DLD1 (cell line): ENCODE measurements at regions not wholly inside any gene's neighbourhood (a gene's known extent, or its start where the extent isn't known, plus 50 kb on each side); places are given as distances from the start of the nearest gene placed in this dataset.
"Not testable (repeated sequence)": the region's sequence is repeated elsewhere in the genome, so short reads cannot be mapped to it uniquely, and the experiment has no call there.

Experiments
- in situ Hi-C: cut with HindIII; loops from 2 replicates; pipeline ENCODE4 v1.10.0; 2017; ENCODE audit warnings: low sequenced_read_pairs

- in situ Hi-C loops, result no loop called here
These were observed 127.3 kb downstream of the TENT5A start for GRCh38 chr6:81625216-81625615.

GRCh38 chr6:81624453-81624852 is 128.0 kb downstream of the TENT5A start:
- in situ Hi-C loops, result no loop called here

- in situ Hi-C loops, result no loop called here
These were observed 129.2 kb downstream of the TENT5A start for GRCh38 chr6:81623106-81623759.

- in situ Hi-C loops, result no loop called here
These were observed 130.6 kb downstream of the TENT5A start for GRCh38 chr6:81621816-81622395.

GRCh38 chr6:81614292-81614691 is 138.2 kb downstream of the TENT5A start:
- in situ Hi-C loops, result no loop called here

- in situ Hi-C loops, result no loop called here
These were observed 138.9 kb downstream of the TENT5A start for GRCh38 chr6:81613606-81614005.

- in situ Hi-C loops, result no loop called here
These were observed 140.3 kb downstream of the TENT5A start for GRCh38 chr6:81612136-81612535.

GRCh38 chr6:81609736-81610135 is 142.7 kb downstream of the TENT5A start:
- in situ Hi-C loops, result no loop called here

- in situ Hi-C loops, result no loop called here
These were observed 143.7 kb downstream of the TENT5A start for GRCh38 chr6:81608776-81609175.

GRCh38 chr6:81606965-81607381 is 145.5 kb downstream of the TENT5A start:
- in situ Hi-C loops, result no loop called here

GRCh38 chr6:81605526-81605925 is 147.0 kb downstream of the TENT5A start:
- in situ Hi-C loops, result no loop called here

- in situ Hi-C loops, result no loop called here
These were observed 150.6 kb downstream of the TENT5A start for GRCh38 chr6:81601918-81602317.

- in situ Hi-C loops, result not testable (repeated sequence)
These were observed 152.0 kb downstream of the TENT5A start for GRCh38 chr6:81600488-81600887.

GRCh38 chr6:81594501-81594900 is 158.0 kb downstream of the TENT5A start:
- in situ Hi-C loops, result no loop called here

- in situ Hi-C loops, result no loop called here
These were observed 162.2 kb downstream of the TENT5A start for GRCh38 chr6:81590314-81590691.

GRCh38 chr6:81589465-81590313 is 162.8 kb downstream of the TENT5A start:
- in situ Hi-C loops, result no loop called here

- in situ Hi-C loops, result not testable (repeated sequence)
These were observed 166.8 kb downstream of the TENT5A start for GRCh38 chr6:81585686-81586085.

- in situ Hi-C loops, result not testable (repeated sequence)
These were observed 168.3 kb downstream of the TENT5A start for GRCh38 chr6:81584156-81584555.

GRCh38 chr6:81575442-81575841 is 177.0 kb downstream of the TENT5A start:
- in situ Hi-C loops, result no loop called here

- in situ Hi-C loops, result no loop called here
These were observed 180.5 kb downstream of the TENT5A start for GRCh38 chr6:81572020-81572419.

GRCh38 chr6:81570681-81571080 is 181.8 kb downstream of the TENT5A start:
- in situ Hi-C loops, result no loop called here

GRCh38 chr6:81568973-81569372 is 183.5 kb downstream of the TENT5A start:
- in situ Hi-C loops, result no loop called here
